NT2/D1 (cell line): ENCODE measurements at regions not wholly inside any gene's neighbourhood (a gene's known extent, or its start where the extent isn't known, plus 50 kb on each side); places are given as distances from the start of the nearest gene placed in this dataset.
"Not testable (repeated sequence)": the region's sequence is repeated elsewhere in the genome, so short reads cannot be mapped to it uniquely, and the experiment has no call there.

Source experiments
- DNase-seq: peaks from one replicate; pipeline ENCODE4 v3.0.0-alpha.2; 2011; ENCODE audit warnings: low read depth, low spot score
- H3K27me3 ChIP-seq: 2 replicates; pipeline ENCODE4 v1.6.0; 2011; ENCODE audit warnings: mild to moderate bottlenecking; ENCODE audit not compliant: insufficient read length, insufficient read depth
- H3K36me3 ChIP-seq: 2 replicates; pipeline ENCODE4 v1.6.1; 2011; ENCODE audit warnings: mild to moderate bottlenecking, low read length, mixed read lengths; ENCODE audit not compliant: insufficient read depth, insufficient read length
- H3K4me1 ChIP-seq: 2 replicates; pipeline ENCODE4 v1.5.1; 2011; ENCODE audit not compliant: insufficient read depth, insufficient read length
- H3K4me3 ChIP-seq: 2 replicates; pipeline ENCODE4 v1.5.1; 2011; ENCODE audit warnings: low read depth; ENCODE audit not compliant: insufficient read length
- H3K9ac ChIP-seq: 2 replicates; pipeline ENCODE4 v1.6.0; 2011; ENCODE audit warnings: low read depth; ENCODE audit not compliant: insufficient read length
- H3K9me3 ChIP-seq: 2 replicates; pipeline ENCODE4 v1.5.1; 2011; ENCODE audit warnings: mild to moderate bottlenecking, low read length; ENCODE audit not compliant: insufficient read depth
- SUZ12 ChIP-seq: IDR thresholded peaks from 2 replicates; pipeline ENCODE4 v1.6.1; 2011; ENCODE audit not compliant: insufficient read length, insufficient read depth; ENCODE audit errors: extremely low read depth
- YY1 ChIP-seq: IDR thresholded peaks from 2 replicates; pipeline ENCODE4 v1.6.1; 2011; ENCODE audit not compliant: insufficient read length, insufficient read depth
- ZNF274 ChIP-seq: IDR thresholded peaks from 2 replicates; pipeline ENCODE4 v1.6.1; 2011; ENCODE audit warnings: mild to moderate bottlenecking, low read depth, low read length

- H3K4me3 ChIP-seq, result no peak overlapping the region
- no peak for DNase-seq
- no peaks in the 10 kb centered on the region for H3K9me3 ChIP-seq
- TF ChIP-seq ZNF274 (no peak), YY1 (no peak), SUZ12 (no peak)
- no peaks in the 10 kb centered on the region for H3K4me1 ChIP-seq
- no peaks in the 10 kb centered on the region for H3K36me3 ChIP-seq
- no peaks in the 10 kb centered on the region for H3K27me3 ChIP-seq
- no peak overlapping the region for H3K9ac ChIP-seq
Observed at GRCh38 chr1:242813490-242814091, 289.1 kb upstream of the PLD5 start.

GRCh38 chr1:242811092-242811840, 286.8 kb upstream of the PLD5 start:
- no peaks in the 10 kb centered on the region for H3K27me3 ChIP-seq
- no peaks in the 10 kb centered on the region for H3K4me1 ChIP-seq
- no peaks in the 10 kb centered on the region for H3K36me3 ChIP-seq
- H3K9ac ChIP-seq, result no peak overlapping the region
- no peaks in the 10 kb centered on the region for H3K9me3 ChIP-seq
- TF ChIP-seq SUZ12 (no peak), ZNF274 (no peak), YY1 (no peak)
- no peak overlapping the region for H3K4me3 ChIP-seq
- DNase-seq, result no peak

GRCh38 chr1:242806324-242806723, 281.8 kb upstream of the PLD5 start:
- Histone ChIP-seq H3K9ac (no peak overlapping the region), H3K36me3 (no peaks in the 10 kb centered on the region), H3K9me3 (no peaks in the 10 kb centered on the region), H3K4me3 (no peak overlapping the region), H3K27me3 (no peaks in the 10 kb centered on the region), H3K4me1 (no peaks in the 10 kb centered on the region)
- no peak for DNase-seq
- no peak for TF ChIP-seq YY1
- TF ChIP-seq ZNF274, result no peak
- no peak for TF ChIP-seq SUZ12

GRCh38 chr1:242805360-242805759, 280.9 kb upstream of the PLD5 start:
- H3K9me3 ChIP-seq, DNase-seq, H3K4me1 ChIP-seq, H3K36me3 ChIP-seq, H3K27me3 ChIP-seq, H3K4me3 ChIP-seq, H3K9ac ChIP-seq: not testable (repeated sequence)

- Histone ChIP-seq H3K4me3 (no peak overlapping the region), H3K4me1 (no peaks in the 10 kb centered on the region), H3K9me3 (no peaks in the 10 kb centered on the region), H3K9ac (no peak overlapping the region), H3K36me3 (no peaks in the 10 kb centered on the region), H3K27me3 (no peaks in the 10 kb centered on the region)
- DNase-seq, result no peak
- no peak for TF ChIP-seq SUZ12
- no peak for TF ChIP-seq YY1
- no peak for TF ChIP-seq ZNF274
Observed at GRCh38 chr1:242802973-242803372, 278.5 kb upstream of the PLD5 start.

- H3K27me3 ChIP-seq, result no peaks in the 10 kb centered on the region
- H3K9ac ChIP-seq, result no peak overlapping the region
- TF ChIP-seq YY1 (no peak), SUZ12 (no peak), ZNF274 (no peak)
- H3K36me3 ChIP-seq, result no peaks in the 10 kb centered on the region
- no peak for DNase-seq
- no peaks in the 10 kb centered on the region for H3K4me1 ChIP-seq
- H3K9me3 ChIP-seq, result no peaks in the 10 kb centered on the region
- H3K4me3 ChIP-seq, result no peak overlapping the region
Observed at GRCh38 chr1:242800521-242800920, 276.0 kb upstream of the PLD5 start.

GRCh38 chr1:242797856-242798255, 273.4 kb upstream of the PLD5 start:
- Histone ChIP-seq H3K9me3 (no peaks in the 10 kb centered on the region), H3K4me3 (no peak overlapping the region), H3K27me3 (no peaks in the 10 kb centered on the region), H3K4me1 (no peaks in the 10 kb centered on the region), H3K36me3 (no peaks in the 10 kb centered on the region), H3K9ac (no peak overlapping the region)
- DNase-seq, result no peak
- TF ChIP-seq ZNF274 (no peak), SUZ12 (no peak), YY1 (no peak)
